ENCODE measurements at regions not wholly inside any gene's neighbourhood (a gene's known extent, or its start where the extent isn't known, plus 50 kb on each side); places are given as distances from the start of the nearest gene placed in this dataset.
A peak's percentile ranks its signal among the peaks of the same experiment; 100 is the strongest.

- TF ChIP-seq ZNF462 (CRISPR knock-in tag; IDR thresholded peaks at IDR 0.05) (no peak), JUNB (IDR thresholded peaks at IDR 0.05; ENCODE audit: unreplicated experiment) (no peak), EZH2phosphoT487 (IDR thresholded peaks at IDR 0.05; ENCODE audit: unreplicated experiment) (no peak), NANOG (IDR thresholded peaks at IDR 0.05; ENCODE audit: borderline replicate concordance) (no peak), ZNF331 (CRISPR knock-in tag; IDR thresholded peaks at IDR 0.05; ENCODE audit: low read depth) (no peak), CREB1 (CRISPR knock-in tag; IDR thresholded peaks at IDR 0.05; ENCODE audit: low read depth) (no peak), POLR2AphosphoS5 (IDR thresholded peaks at IDR 0.05; ENCODE audit: low read depth) (no peak), STAT1 (IDR thresholded peaks at IDR 0.05; ENCODE audit: unreplicated experiment) (no peak), ZNF114 (CRISPR knock-in tag; IDR thresholded peaks at IDR 0.05) (no peak), ETS1 (IDR thresholded peaks at IDR 0.05) (no peak), EZH2 (IDR thresholded peaks at IDR 0.05; ENCODE audit: low read depth, unreplicated experiment) (no peak)
- TF ChIP-seq, protein P1, sequence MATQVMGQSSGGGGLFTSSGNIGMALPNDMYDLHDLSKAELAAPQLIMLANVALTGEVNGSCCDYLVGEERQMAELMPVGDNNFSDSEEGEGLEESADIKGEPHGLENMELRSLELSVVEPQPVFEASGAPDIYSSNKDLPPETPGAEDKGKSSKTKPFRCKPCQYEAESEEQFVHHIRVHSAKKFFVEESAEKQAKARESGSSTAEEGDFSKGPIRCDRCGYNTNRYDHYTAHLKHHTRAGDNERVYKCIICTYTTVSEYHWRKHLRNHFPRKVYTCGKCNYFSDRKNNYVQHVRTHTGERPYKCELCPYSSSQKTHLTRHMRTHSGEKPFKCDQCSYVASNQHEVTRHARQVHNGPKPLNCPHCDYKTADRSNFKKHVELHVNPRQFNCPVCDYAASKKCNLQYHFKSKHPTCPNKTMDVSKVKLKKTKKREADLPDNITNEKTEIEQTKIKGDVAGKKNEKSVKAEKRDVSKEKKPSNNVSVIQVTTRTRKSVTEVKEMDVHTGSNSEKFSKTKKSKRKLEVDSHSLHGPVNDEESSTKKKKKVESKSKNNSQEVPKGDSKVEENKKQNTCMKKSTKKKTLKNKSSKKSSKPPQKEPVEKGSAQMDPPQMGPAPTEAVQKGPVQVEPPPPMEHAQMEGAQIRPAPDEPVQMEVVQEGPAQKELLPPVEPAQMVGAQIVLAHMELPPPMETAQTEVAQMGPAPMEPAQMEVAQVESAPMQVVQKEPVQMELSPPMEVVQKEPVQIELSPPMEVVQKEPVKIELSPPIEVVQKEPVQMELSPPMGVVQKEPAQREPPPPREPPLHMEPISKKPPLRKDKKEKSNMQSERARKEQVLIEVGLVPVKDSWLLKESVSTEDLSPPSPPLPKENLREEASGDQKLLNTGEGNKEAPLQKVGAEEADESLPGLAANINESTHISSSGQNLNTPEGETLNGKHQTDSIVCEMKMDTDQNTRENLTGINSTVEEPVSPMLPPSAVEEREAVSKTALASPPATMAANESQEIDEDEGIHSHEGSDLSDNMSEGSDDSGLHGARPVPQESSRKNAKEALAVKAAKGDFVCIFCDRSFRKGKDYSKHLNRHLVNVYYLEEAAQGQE (IDR thresholded peaks at IDR 0.05; ENCODE audit: unreplicated experiment): no peak
- TF ChIP-seq, protein P2, sequence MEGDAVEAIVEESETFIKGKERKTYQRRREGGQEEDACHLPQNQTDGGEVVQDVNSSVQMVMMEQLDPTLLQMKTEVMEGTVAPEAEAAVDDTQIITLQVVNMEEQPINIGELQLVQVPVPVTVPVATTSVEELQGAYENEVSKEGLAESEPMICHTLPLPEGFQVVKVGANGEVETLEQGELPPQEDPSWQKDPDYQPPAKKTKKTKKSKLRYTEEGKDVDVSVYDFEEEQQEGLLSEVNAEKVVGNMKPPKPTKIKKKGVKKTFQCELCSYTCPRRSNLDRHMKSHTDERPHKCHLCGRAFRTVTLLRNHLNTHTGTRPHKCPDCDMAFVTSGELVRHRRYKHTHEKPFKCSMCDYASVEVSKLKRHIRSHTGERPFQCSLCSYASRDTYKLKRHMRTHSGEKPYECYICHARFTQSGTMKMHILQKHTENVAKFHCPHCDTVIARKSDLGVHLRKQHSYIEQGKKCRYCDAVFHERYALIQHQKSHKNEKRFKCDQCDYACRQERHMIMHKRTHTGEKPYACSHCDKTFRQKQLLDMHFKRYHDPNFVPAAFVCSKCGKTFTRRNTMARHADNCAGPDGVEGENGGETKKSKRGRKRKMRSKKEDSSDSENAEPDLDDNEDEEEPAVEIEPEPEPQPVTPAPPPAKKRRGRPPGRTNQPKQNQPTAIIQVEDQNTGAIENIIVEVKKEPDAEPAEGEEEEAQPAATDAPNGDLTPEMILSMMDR (conservative IDR thresholded peaks at IDR 0.05; ENCODE audit: low read depth in 2 of 2): no peak
- H3F3A ChIP-seq (replicated peaks; ENCODE audit: low read depth): no peaks in the 10 kb centered on the region
- Mint-ChIP-seq H3K4me3 (no peak overlapping the region), H3K36me3 (ENCODE audit: low read depth) (peaks cover 10% of the 10 kb centered on the region; the same call in 2 of the 3 replicates), H3K9me3 (peaks cover 7% of the 10 kb centered on the region; the same call in 2 of the 3 replicates), H3K27me3 (ENCODE audit: insufficient read depth, low read depth, poor library complexity) (no peaks in the 10 kb centered on the region), H3K27ac (no peak overlapping the region), H3K4me1 (peaks cover 7% of the 10 kb centered on the region; the same call in 2 of the 3 replicates)
- peak; percentile 44; the same call in 2 of the 3 replicates for ATAC-seq
- no peaks in the 10 kb centered on the region for H3K27me3 ChIP-seq (ENCODE audit: insufficient read depth)
- H3K9me2 ChIP-seq (ENCODE audit: insufficient read depth): no peaks in the 10 kb centered on the region
- H4K20me1 ChIP-seq (replicated peaks; ENCODE audit: insufficient read depth): no peaks in the 10 kb centered on the region
- no peak overlapping the region for H3K27ac ChIP-seq (ENCODE audit: low read depth)
- H3K36me3 ChIP-seq (ENCODE audit: insufficient read depth): no peaks in the 10 kb centered on the region
- DNase-seq (ENCODE audit: low spot score): peak; percentile 17
- no peak overlapping the region for H2AFZ ChIP-seq
- no peaks in the 10 kb centered on the region for H3K79me2 ChIP-seq (replicated peaks; ENCODE audit: insufficient read depth)
- no peak overlapping the region for H3K4me3 ChIP-seq
- peaks cover 11% of the 10 kb centered on the region for H3K4me1 ChIP-seq (ENCODE audit: insufficient read depth)
- H3K4me2 ChIP-seq: peak overlapping the region; percentile 37; the same call in 1 of the 2 replicates
Measured at GRCh38 chr4:28490669-28491068, 1630.0 kb downstream of the STIM2 start.
